WTC11 (cell line): ENCODE measurements at regions not wholly inside any gene's neighbourhood (a gene's known extent, or its start where the extent isn't known, plus 50 kb on each side); places are given as distances from the start of the nearest gene placed in this dataset.

Source experiments
- ATAC-seq: fragments of 200-7000 bp; cut with Tn5 transposase; 2 replicates; pipeline ENCODE4 v1.10.0; 2021; ENCODE audit warnings: mild to moderate bottlenecking, moderate library complexity
- CTCF ChIA-PET: fragments of 300-600 bp; sonication (Branson Sonifier 250); formaldehyde crosslinking; loops from one replicate; lab custom pipeline; 2021; ENCODE audit warnings: antibody characterized with exemption; lab: Charles Lee
- POLR2A ChIA-PET: fragments of 350-600 bp; sonication (Branson Sonifier 250); formaldehyde crosslinking; loops from one replicate; lab custom pipeline; 2021; ENCODE audit warnings: antibody characterized with exemption; lab: Charles Lee
- DNase-seq: peaks from one replicate; pipeline ENCODE4 v3.0.0; 2021; ENCODE audit warnings: low spot score
- H3K27ac Mint-ChIP-seq: 2 replicates; pipeline ENCODE4 v1.8.0; 2021; ENCODE audit warnings: mixed read lengths
- H3K27me3 Mint-ChIP-seq: 2 replicates; pipeline ENCODE4 v1.8.0; 2021; ENCODE audit warnings: low read depth, mild to moderate bottlenecking, moderate library complexity, mixed read lengths
- H3K36me3 Mint-ChIP-seq: 2 replicates; pipeline ENCODE4 v1.8.0; 2021; ENCODE audit warnings: mixed read lengths
- H3K4me1 Mint-ChIP-seq: 2 replicates; pipeline ENCODE4 v1.8.0; 2022; ENCODE audit warnings: mixed read lengths
- H3K4me3 Mint-ChIP-seq: 2 replicates; pipeline ENCODE4 v1.8.0; 2021; ENCODE audit warnings: mild to moderate bottlenecking, moderate library complexity, mixed read lengths
- H3K9me3 Mint-ChIP-seq: 2 replicates; pipeline ENCODE4 v1.8.0; 2021; ENCODE audit warnings: mixed read lengths
- CDX4 ChIP-seq: fragments of 250-450 bp; sonication (Bioruptor Pico); IDR thresholded peaks from 2 replicates; pipeline ENCODE4 v1.9.0; 2021; ENCODE audit warnings: moderate library complexity, mild to moderate bottlenecking, inconsistent platforms, borderline replicate concordance
- CTCF ChIP-seq: fragments of 200-600 bp; IDR thresholded peaks from 2 replicates; pipeline ENCODE4 v1.8.0; 2022; ENCODE audit warnings: antibody characterized with exemption
- ERG ChIP-seq: fragments of 250-450 bp; sonication (Bioruptor Pico); IDR thresholded peaks from 2 replicates; pipeline ENCODE4 v1.8.0; 2021; ENCODE audit warnings: mild to moderate bottlenecking
- ETV6 ChIP-seq: sonication (generic); formaldehyde crosslinking; IDR thresholded peaks from 2 replicates; pipeline ENCODE4 v1.8.1; 2022; ENCODE audit warnings: mild to moderate bottlenecking, missing genetic modification reagents
- FOXK1 ChIP-seq: sonication (generic); formaldehyde crosslinking; IDR thresholded peaks from 2 replicates; pipeline ENCODE4 v1.8.0; 2022; ENCODE audit warnings: mild to moderate bottlenecking, moderate library complexity, missing genetic modification reagents
- IRF2 ChIP-seq: sonication (generic); formaldehyde crosslinking; IDR thresholded peaks from 2 replicates; pipeline ENCODE4 v1.8.0; 2022; ENCODE audit warnings: low read depth, missing genetic modification reagents, borderline replicate concordance
- MLX ChIP-seq: sonication (generic); formaldehyde crosslinking; IDR thresholded peaks from 2 replicates; pipeline ENCODE4 v1.8.1; 2023; ENCODE audit warnings: mild to moderate bottlenecking, missing genetic modification reagents, moderate library complexity
- MXD4 ChIP-seq: fragments of 250-450 bp; sonication (Bioruptor Pico); IDR thresholded peaks from 2 replicates; pipeline ENCODE4 v1.8.0; 2021; ENCODE audit warnings: mild to moderate bottlenecking, moderate library complexity, borderline replicate concordance
- SMAD4 ChIP-seq: sonication (generic); formaldehyde crosslinking; IDR thresholded peaks from 2 replicates; pipeline ENCODE4 v1.8.0; 2022; ENCODE audit warnings: mild to moderate bottlenecking, missing genetic modification reagents
- STAT6 ChIP-seq: sonication (generic); formaldehyde crosslinking; conservative IDR thresholded peaks from 2 replicates; pipeline ENCODE4 v1.8.1; 2023; ENCODE audit warnings: mild to moderate bottlenecking, low read depth, missing genetic modification reagents, moderate library complexity
- USF1 ChIP-seq: sonication (generic); formaldehyde crosslinking; IDR thresholded peaks from 2 replicates; pipeline ENCODE4 v1.8.0; 2022; ENCODE audit warnings: mild to moderate bottlenecking, missing genetic modification reagents
- ZNF138 ChIP-seq: sonication (generic); formaldehyde crosslinking; conservative IDR thresholded peaks from 2 replicates; pipeline ENCODE4 v1.8.1; 2022; ENCODE audit warnings: mild to moderate bottlenecking, moderate library complexity, missing genetic modification reagents
- ZNF512 ChIP-seq: sonication (generic); formaldehyde crosslinking; IDR thresholded peaks from 2 replicates; pipeline ENCODE4 v1.8.1; 2022; ENCODE audit warnings: missing genetic modification reagents, borderline replicate concordance
- ZSCAN18 ChIP-seq: fragments of 250-450 bp; sonication (Bioruptor Pico); IDR thresholded peaks from 2 replicates; pipeline ENCODE4 v2.1.2; 2022; ENCODE audit warnings: mild to moderate bottlenecking, moderate library complexity

GRCh38 chr2:84302513-84303412, 156.3 kb downstream of the SUCLG1 start:
- Mint-ChIP-seq H3K9me3 (peaks cover 40% of the 10 kb centered on the region), H3K36me3 (peaks cover 34% of the 10 kb centered on the region), H3K4me1 (peaks cover 28% of the 10 kb centered on the region), H3K27ac (no peak overlapping the region), H3K27me3 (peaks cover 5% of the 10 kb centered on the region), H3K4me3 (no peak overlapping the region)
- ChIA-PET POLR2A (no interaction called here), CTCF (interaction anchor here (0.6 to 1.5 kb wide), 16 partner anchors 10 to 1158 kb away, joined by 3 to 17 read pairs (median 3); no protein-coding TSS in a partner anchor)
- DNase-seq (peak; percentile 55), ATAC-seq (peak; percentile 90)
- TF ChIP-seq USF1 (CRISPR knock-in tag) (no peak), ETV6 (no peak), CTCF (peak; percentile 65), STAT6 (no peak)

GRCh38 chr2:84301717-84302116, 157.4 kb downstream of the SUCLG1 start:
- DNase-seq = no peak
- POLR2A ChIA-PET = no interaction called here
- peaks cover 5% of the 10 kb centered on the region; the same call in 1 of the 2 replicates for H3K27me3 Mint-ChIP-seq

More at GRCh38 chr2:84301717-84302116, 157.4 kb downstream of the SUCLG1 start:
- CTCF ChIA-PET = no interaction called here
- no peak overlapping the region for H3K4me3 Mint-ChIP-seq
- no peak overlapping the region for H3K27ac Mint-ChIP-seq
- TF ChIP-seq MLX (CRISPR knock-in tag) (no peak), ZNF512 (no peak), CDX4 (no peak), ZNF138 (CRISPR knock-in tag) (no peak), ERG (CRISPR knock-in tag) (no peak), FOXK1 (CRISPR knock-in tag) (no peak), IRF2 (CRISPR knock-in tag) (no peak), MXD4 (CRISPR knock-in tag) (no peak), CTCF (no peak), SMAD4 (no peak), ZSCAN18 (CRISPR knock-in tag) (no peak)
- peaks cover 29% of the 10 kb centered on the region for H3K9me3 Mint-ChIP-seq
- no peak for ATAC-seq
- peaks cover 23% of the 10 kb centered on the region for H3K36me3 Mint-ChIP-seq
- peaks cover 37% of the 10 kb centered on the region for H3K4me1 Mint-ChIP-seq
